ENCODE measurements at regions not wholly inside any gene's neighbourhood (a gene's known extent, or its start where the extent isn't known, plus 50 kb on each side); places are given as distances from the start of the nearest gene placed in this dataset.

DNA sequence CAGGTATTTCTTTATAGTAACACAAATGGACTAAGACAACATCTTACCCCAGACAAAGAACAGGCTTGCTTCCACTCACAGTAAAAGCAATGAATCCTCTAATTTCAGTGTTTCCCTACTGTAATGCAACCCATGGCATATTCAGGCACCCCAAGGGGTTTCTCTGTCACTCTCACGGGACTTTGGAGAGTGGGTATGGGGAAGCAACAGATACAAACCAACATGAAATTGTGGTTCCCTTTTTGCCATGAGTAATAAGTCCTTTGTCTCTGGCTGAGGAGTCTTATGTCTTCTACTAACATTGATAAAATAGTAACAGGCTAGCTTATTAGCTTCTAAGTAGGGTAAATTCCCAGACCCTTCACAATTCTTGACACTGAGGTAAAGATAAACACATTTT is 51.4 kb upstream of the AOAH start:
- Histone ChIP-seq H3K14ac (ENCODE audit: insufficient read depth, low read length) (no peak overlapping the region), H3K4me1 (ENCODE audit: insufficient read depth, low read length) (no peaks in the 10 kb centered on the region; the same call in 1 of the 2 replicates), H3K56ac (ENCODE audit: insufficient read length, low read depth, low read length) (no peak overlapping the region), H3K4ac (ENCODE audit: low read depth, low read length) (no peak overlapping the region), H3K27ac (ENCODE audit: insufficient read length, low read depth, low read length) (no peak overlapping the region), H3K79me2 (ENCODE audit: insufficient read depth, low read length) (no peaks in the 10 kb centered on the region), H3K9me3 (ENCODE audit: control insufficient read depth, low read depth, low read length) (no peaks in the 10 kb centered on the region), H2BK20ac (ENCODE audit: low read depth, low read length, poor library complexity, severe bottlenecking) (no peak overlapping the region), H3K18ac (ENCODE audit: insufficient read length, low read depth, low read length) (no peak overlapping the region), H2BK5ac (ENCODE audit: insufficient read length, low read length) (no peak overlapping the region), H2AFZ (ENCODE audit: low read length) (no peak overlapping the region), H4K91ac (ENCODE audit: insufficient read length, low read depth, low read length) (no peak overlapping the region), H3K27me3 (ENCODE audit: insufficient read depth, low read length) (no peaks in the 10 kb centered on the region), H4K20me1 (ENCODE audit: control insufficient read depth, insufficient read depth, insufficient read length) (no peaks in the 10 kb centered on the region), H2BK12ac (ENCODE audit: insufficient read length, low read depth, low read length) (no peak overlapping the region), H3K4me2 (ENCODE audit: insufficient read depth, insufficient read length, low read length) (no peak overlapping the region), H3K23ac (ENCODE audit: insufficient read length, low read depth, low read length) (no peak overlapping the region), H3K23me2 (ENCODE audit: insufficient read length, low read depth, low read length, poor library complexity, severe bottlenecking) (no peaks in the 10 kb centered on the region), H3K9ac (ENCODE audit: extremely low read depth, insufficient read length, low read length) (no peak overlapping the region), H4K8ac (replicated peaks; ENCODE audit: insufficient read length, low read depth, low read length) (no peak overlapping the region), H2AK5ac (ENCODE audit: insufficient read length, low read length) (no peak overlapping the region), H2BK120ac (ENCODE audit: low read depth, low read length, poor library complexity, severe bottlenecking) (no peak overlapping the region), H3K79me1 (ENCODE audit: insufficient read depth, low read depth, low read length, poor library complexity, severe bottlenecking) (no peaks in the 10 kb centered on the region), H2BK15ac (ENCODE audit: low read depth, low read length) (no peak overlapping the region), H4K5ac (ENCODE audit: insufficient read length, low read depth, low read length) (no peak overlapping the region), H3T11ph (ENCODE audit: low read length) (no peak overlapping the region)
- H3K27me3 Mint-ChIP-seq (ENCODE audit: low read depth), result no peaks in the 10 kb centered on the region; the same call in 1 of the 2 replicates
- no peaks in the 10 kb centered on the region for H3K36me3 Mint-ChIP-seq (ENCODE audit: insufficient read depth in 1 of 3, low read depth in 3 of 3)
- H3K9me3 Mint-ChIP-seq, result no peaks in the 10 kb centered on the region
- H3K4me1 Mint-ChIP-seq, result peaks cover 7 to 12% of the 10 kb centered on the region in 2 experiments
- no peak for TF ChIP-seq CTCF (conservative IDR thresholded peaks at IDR 0.05)
- no CpG with 5 or more reads among the region's 1 CpG for WGBS (ENCODE audit: extremely low coverage, insufficient read length, low lambda C conversion rate)
- H3K27ac Mint-ChIP-seq, result no peak overlapping the region
- H3K4me3 Mint-ChIP-seq, result no peak overlapping the region
- DNase-seq, result no peak
